ENCODE measurements at regions not wholly inside any gene's neighbourhood (a gene's known extent, or its start where the extent isn't known, plus 50 kb on each side); places are given as distances from the start of the nearest gene placed in this dataset.

- no peak for DNase-seq (ENCODE audit: low spot score in 2 of 2)
- H3K4me3 ChIP-seq (ENCODE audit: low read depth, poor library complexity, severe bottlenecking), result no peak overlapping the region
- intact Hi-C loops (cut with DNase I; ENCODE audit: low total_unique reads), result no loop called here
- TF ChIP-seq CTCF (IDR thresholded peaks at IDR 0.05) (no peak), POLR2A (IDR thresholded peaks at IDR 0.05) (no peak)
Measured at GRCh38 chr10:83801983-83802382, 337.3 kb upstream of the GHITM start.

- intact Hi-C loops (cut with DNase I; ENCODE audit: low total_unique reads), result no loop called here
- H3K4me3 ChIP-seq (ENCODE audit: low read depth, poor library complexity, severe bottlenecking), result no peak overlapping the region
- DNase-seq (ENCODE audit: low spot score in 2 of 2), result no peak
- TF ChIP-seq POLR2A (IDR thresholded peaks at IDR 0.05) (no peak), CTCF (IDR thresholded peaks at IDR 0.05) (no peak)
Measured at GRCh38 chr10:83806717-83807116, 332.6 kb upstream of the GHITM start.

- 70 to 76% methylated on average over 2 of the region's 2 CpGs for WGBS, 2 donors
Measured at GRCh38 chr10:83809001-83809400, 330.3 kb upstream of the GHITM start.

GRCh38 chr10:83816942-83817341 lies 322.4 kb upstream of the GHITM start:
- intact Hi-C loops (cut with DNase I; ENCODE audit: low total_unique reads), result no loop called here
- TF ChIP-seq CTCF (IDR thresholded peaks at IDR 0.05), result no peak
- no peak for TF ChIP-seq POLR2A (IDR thresholded peaks at IDR 0.05)
- DNase-seq (ENCODE audit: low spot score in 2 of 2), result no peak
- 74 to 85% methylated on average over 2 of the region's 2 CpGs for WGBS, 2 donors
- no peak overlapping the region for H3K4me3 ChIP-seq (ENCODE audit: low read depth, poor library complexity, severe bottlenecking)

More at GRCh38 chr10:83809001-83809400, 330.3 kb upstream of the GHITM start:
- DNase-seq (ENCODE audit: low spot score in 2 of 2), result no peak
- H3K4me3 ChIP-seq (ENCODE audit: low read depth, poor library complexity, severe bottlenecking), result no peak overlapping the region
- intact Hi-C loops (cut with DNase I; ENCODE audit: low total_unique reads), result no loop called here
- no peak for TF ChIP-seq POLR2A (IDR thresholded peaks at IDR 0.05)

GRCh38 chr10:83817797-83818196 lies 321.5 kb upstream of the GHITM start:
- no peak for TF ChIP-seq POLR2A (IDR thresholded peaks at IDR 0.05)
- TF ChIP-seq CTCF (IDR thresholded peaks at IDR 0.05), result no peak
- no peak overlapping the region for H3K4me3 ChIP-seq (ENCODE audit: low read depth, poor library complexity, severe bottlenecking)
- 81 to 95% methylated on average over 3 of the region's 3 CpGs for WGBS, 2 donors
- no peak for DNase-seq (ENCODE audit: low spot score in 2 of 2)
- intact Hi-C loops (cut with DNase I; ENCODE audit: low total_unique reads), result no loop called here

- TF ChIP-seq CTCF (IDR thresholded peaks at IDR 0.05) (no peak), POLR2A (IDR thresholded peaks at IDR 0.05) (no peak)
- WGBS, 2 donors, result 48 to 59% methylated on average over 2 of the region's 2 CpGs
- intact Hi-C loops (cut with DNase I; ENCODE audit: low total_unique reads), result no loop called here
- no peak for DNase-seq (ENCODE audit: low spot score in 2 of 2)
- no peak overlapping the region for H3K4me3 ChIP-seq (ENCODE audit: low read depth, poor library complexity, severe bottlenecking)
Measured at GRCh38 chr10:83819609-83820008, 319.7 kb upstream of the GHITM start.
